ENCODE measurements at regions not wholly inside any gene's neighbourhood (a gene's known extent, or its start where the extent isn't known, plus 50 kb on each side); places are given as distances from the start of the nearest gene placed in this dataset.

DNA sequence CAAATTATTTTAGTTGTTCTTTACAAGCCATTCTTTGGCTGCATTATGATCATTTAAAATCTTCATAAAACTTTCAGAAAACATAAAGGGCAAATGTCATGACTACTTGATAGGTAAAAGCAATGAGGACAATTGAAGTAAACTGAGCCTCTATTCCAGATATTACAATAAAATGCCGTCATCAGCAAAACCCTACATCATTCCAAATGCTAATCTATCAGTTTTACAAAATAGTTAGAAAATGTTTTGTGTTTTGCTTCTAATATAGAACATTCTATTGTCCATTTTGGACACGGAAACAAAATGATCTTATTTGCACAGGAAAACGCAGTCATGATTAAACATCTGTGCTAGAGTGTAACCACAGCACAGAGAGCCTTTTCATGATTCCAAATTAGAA lies 1330.6 kb upstream of the ADGRL3 start:
- TF ChIP-seq, protein P1, sequence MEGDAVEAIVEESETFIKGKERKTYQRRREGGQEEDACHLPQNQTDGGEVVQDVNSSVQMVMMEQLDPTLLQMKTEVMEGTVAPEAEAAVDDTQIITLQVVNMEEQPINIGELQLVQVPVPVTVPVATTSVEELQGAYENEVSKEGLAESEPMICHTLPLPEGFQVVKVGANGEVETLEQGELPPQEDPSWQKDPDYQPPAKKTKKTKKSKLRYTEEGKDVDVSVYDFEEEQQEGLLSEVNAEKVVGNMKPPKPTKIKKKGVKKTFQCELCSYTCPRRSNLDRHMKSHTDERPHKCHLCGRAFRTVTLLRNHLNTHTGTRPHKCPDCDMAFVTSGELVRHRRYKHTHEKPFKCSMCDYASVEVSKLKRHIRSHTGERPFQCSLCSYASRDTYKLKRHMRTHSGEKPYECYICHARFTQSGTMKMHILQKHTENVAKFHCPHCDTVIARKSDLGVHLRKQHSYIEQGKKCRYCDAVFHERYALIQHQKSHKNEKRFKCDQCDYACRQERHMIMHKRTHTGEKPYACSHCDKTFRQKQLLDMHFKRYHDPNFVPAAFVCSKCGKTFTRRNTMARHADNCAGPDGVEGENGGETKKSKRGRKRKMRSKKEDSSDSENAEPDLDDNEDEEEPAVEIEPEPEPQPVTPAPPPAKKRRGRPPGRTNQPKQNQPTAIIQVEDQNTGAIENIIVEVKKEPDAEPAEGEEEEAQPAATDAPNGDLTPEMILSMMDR (IDR thresholded peaks at IDR 0.05), result no peak
- TF ChIP-seq POLR2A (IDR thresholded peaks at IDR 0.05), result no peak

All from testis (tissue), 2 donors.